B cell (primary cell): ENCODE measurements at regions not wholly inside any gene's neighbourhood (a gene's known extent, or its start where the extent isn't known, plus 50 kb on each side); places are given as distances from the start of the nearest gene placed in this dataset.

Source experiments
- ATAC-seq: fragments of 200-7000 bp; cut with Tn5 transposase; one replicate; pipeline ENCODE4 v1.10.0; 2021; ENCODE audit warnings: low read depth, mild to moderate bottlenecking, moderate number of reproducible peaks, moderate library complexity
- CTCF ChIA-PET: fragments of 350-600 bp; sonication (Branson Sonifier 250); formaldehyde crosslinking; loops from one replicate; lab custom pipeline; 2021; ENCODE audit warnings: antibody characterized with exemption, inconsistent platforms; lab: Charles Lee
- POLR2A ChIA-PET: fragments of 350-600 bp; sonication (Branson Sonifier 250); formaldehyde crosslinking; loops from one replicate; lab custom pipeline; 2021; ENCODE audit warnings: antibody characterized with exemption; lab: Charles Lee
- DNase-seq: peaks from one replicate; pipeline ENCODE4 v3.0.0; 2013
- H2AFZ ChIP-seq: 2 replicates; pipeline ENCODE4 v1.6.1; 2012; ENCODE audit warnings: mild to moderate bottlenecking, low read depth, low read length; ENCODE audit not compliant: insufficient read depth, poor library complexity, severe bottlenecking
- H3K27ac ChIP-seq, 2 donors: 1 replicate in 1 of 2; 2 replicates in 1 of 2; pipeline ENCODE4 v1.5.1; 2012 to 2013; ENCODE audit warnings: low read length in 2 of 2, mild to moderate bottlenecking in 2 of 2, moderate library complexity in 1 of 2
- H3K27me3 ChIP-seq, 4 experiments: fragments of 200-600 bp in 1 of 4; sonication (generic) in 1 of 4; replicated peaks in 1 of 4; 1 replicate in 2 of 4; 2 replicates in 2 of 4; pipeline versions ENCODE4 v1.6.1 to v1.7.0; 2013 to 2016; ENCODE audit warnings: low read length in 3 of 4, mild to moderate bottlenecking in 2 of 4, mixed read lengths in 1 of 4, moderate library complexity in 1 of 4; ENCODE audit not compliant: insufficient read depth in 4 of 4, control insufficient read depth in 3 of 4; ENCODE audit errors: control extremely low read depth in 1 of 4
- H3K36me3 ChIP-seq, 2 experiments: replicated peaks in 1 of 2; 1 replicate in 1 of 2; 2 replicates in 1 of 2; pipeline versions ENCODE4 v1.6.1 to v1.7.1; 2013; ENCODE audit warnings: low read length in 1 of 2; ENCODE audit not compliant: insufficient read depth in 2 of 2, control insufficient read depth in 1 of 2; ENCODE audit errors: control extremely low read depth in 1 of 2, extremely low read depth in 1 of 2
- H3K4me1 ChIP-seq, 2 donors: fragments of 200-600 bp in 1 of 2; sonication (generic) in 1 of 2; 1 replicate in 1 of 2; 2 replicates in 1 of 2; pipeline versions ENCODE4 v1.5.1 to v1.6.1; 2013 to 2017; ENCODE audit warnings: low read length in 2 of 2; ENCODE audit not compliant: control insufficient read depth in 2 of 2, insufficient read depth in 2 of 2
- H3K4me2 ChIP-seq: replicated peaks from 2 replicates; pipeline ENCODE3; 2012; ENCODE audit warnings: mild to moderate bottlenecking, low read depth, low read length; ENCODE audit not compliant: poor library complexity, severe bottlenecking
- H3K4me3 ChIP-seq, 5 experiments: fragments of 200-600 bp in 1 of 5; sonication (generic) in 1 of 5; 1 replicate in 3 of 5; 2 replicates in 2 of 5; pipeline versions ENCODE4 v1.5.1 to v1.7.0; 2011 to 2016; ENCODE audit warnings: low read length in 4 of 5, mild to moderate bottlenecking in 4 of 5, low read depth in 2 of 5, control low read depth in 1 of 5, moderate library complexity in 1 of 5; ENCODE audit not compliant: insufficient read depth in 1 of 5; ENCODE audit errors: control extremely low read depth in 1 of 5, extremely low read depth in 1 of 5
- H3K79me2 ChIP-seq: fragments of 200-600 bp; sonication (generic); one replicate; pipeline ENCODE4 v1.6.0; 2016; ENCODE audit warnings: low read length; ENCODE audit not compliant: control insufficient read depth, insufficient read depth
- H3K9ac ChIP-seq: fragments of 200-600 bp; sonication (generic); 2 replicates; pipeline ENCODE4 v1.6.1; 2017; ENCODE audit warnings: mild to moderate bottlenecking, low read length, moderate library complexity
- H3K9me3 ChIP-seq, 3 donors: one replicate each; pipeline versions ENCODE4 v1.6.1 to v1.7.1; 2013; ENCODE audit warnings: low read length in 2 of 3; ENCODE audit not compliant: control insufficient read depth in 2 of 3, insufficient read depth in 1 of 3; ENCODE audit errors: control extremely low read depth in 1 of 3
- H4K20me1 ChIP-seq: 2 replicates; pipeline ENCODE4 v1.6.0; 2012; ENCODE audit warnings: mild to moderate bottlenecking, low read length; ENCODE audit not compliant: insufficient read depth, control insufficient read depth, poor library complexity, severe bottlenecking
- H3K27ac Mint-ChIP-seq: one replicate; pipeline ENCODE4 v1.8.0; 2021; ENCODE audit warnings: mixed read lengths
- H3K27me3 Mint-ChIP-seq: one replicate; pipeline ENCODE4 v1.8.0; 2021; ENCODE audit warnings: mixed read lengths
- H3K4me1 Mint-ChIP-seq: one replicate; pipeline ENCODE4 v1.8.0; 2021; ENCODE audit warnings: mixed read lengths
- H3K4me3 Mint-ChIP-seq: one replicate; pipeline ENCODE4 v1.8.0; 2021; ENCODE audit warnings: mixed read lengths
- H3K9me3 Mint-ChIP-seq: one replicate; pipeline ENCODE4 v1.8.0; 2022; ENCODE audit warnings: mixed read lengths; ENCODE audit not compliant: insufficient read depth
- CTCF ChIP-seq: fragments of 200-600 bp; IDR thresholded peaks from one replicate; pipeline ENCODE4 v1.8.0; 2022; ENCODE audit warnings: antibody characterized with exemption, mild to moderate bottlenecking
- EZH2 ChIP-seq: IDR thresholded peaks from 2 replicates; pipeline ENCODE4 v1.6.1; 2012; ENCODE audit warnings: borderline replicate concordance, low read depth, mild to moderate bottlenecking, moderate library complexity, low read length; ENCODE audit not compliant: insufficient read depth, poor library complexity, severe bottlenecking
- WGBS: methylation state at CpG from one replicate; pipeline ENCODE4 v1.1.5; 2013; ENCODE audit warnings: missing lambda C conversion rate; ENCODE audit not compliant: insufficient coverage; 5-methylcytosine and 5-hydroxymethylcytosine counted together
- intact Hi-C: fragments of 100-400 bp; cut with micrococcal nuclease; formaldehyde crosslinking; loops from one replicate; pipeline ENCODE4 v1.10.0; 2022

GRCh38 chr20:53716395-53716794, 122.8 kb upstream of the ZNF217 start:
- no peaks in the 10 kb centered on the region for H3K27me3 Mint-ChIP-seq
- CTCF ChIA-PET = no interaction called here
- no peak overlapping the region for H3K9ac ChIP-seq
- ATAC-seq (no peak), DNase-seq (no peak)
- H3K9me3 Mint-ChIP-seq = no peaks in the 10 kb centered on the region
- no peaks in the 10 kb centered on the region for H3K27me3 ChIP-seq
- WGBS = 100% methylated on average over 2 of the region's 6 CpGs
- intact Hi-C loops = no loop called here
- H4K20me1 ChIP-seq = no peaks in the 10 kb centered on the region
- no peaks in the 10 kb centered on the region for H3K36me3 ChIP-seq
- H3K27ac Mint-ChIP-seq = no peak overlapping the region
- H3K4me3 ChIP-seq = no peak overlapping the region
- H3K79me2 ChIP-seq = no peaks in the 10 kb centered on the region
- peak overlapping the region; percentile 32 for H2AFZ ChIP-seq
- no peak for TF ChIP-seq EZH2
- H3K9me3 ChIP-seq = no peaks in the 10 kb centered on the region
- H3K4me2 ChIP-seq = no peak overlapping the region
- H3K4me1 ChIP-seq = peaks cover 25 to 45% of the 10 kb centered on the region in 2 donors
- no peak overlapping the region for H3K27ac ChIP-seq
- peaks cover 29% of the 10 kb centered on the region for H3K4me1 Mint-ChIP-seq
- peak overlapping the region; percentile 20 for H3K4me3 Mint-ChIP-seq
- POLR2A ChIA-PET = no interaction called here

GRCh38 chr20:53714524-53714923, 120.9 kb upstream of the ZNF217 start:
- Mint-ChIP-seq H3K27ac (no peak overlapping the region), H3K4me3 (peak overlapping the region; percentile 2), H3K27me3 (no peaks in the 10 kb centered on the region), H3K9me3 (no peaks in the 10 kb centered on the region), H3K4me1 (peaks cover 23% of the 10 kb centered on the region)
- ChIA-PET CTCF (no interaction called here), POLR2A (interaction anchor here (0.5 kb wide), 2 partner anchors 103 to 104 kb away, joined by 4 read pairs; no protein-coding TSS in a partner anchor)
- Histone ChIP-seq H3K36me3 (no peaks in the 10 kb centered on the region), H3K27ac (no peak overlapping the region), H3K4me3 (no peak overlapping the region), H3K9me3 (no peaks in the 10 kb centered on the region), H3K4me2 (no peak overlapping the region), H3K27me3 (no peaks in the 10 kb centered on the region), H3K4me1 (peaks cover 17 to 42% of the 10 kb centered on the region in 2 donors), H2AFZ (no peak overlapping the region), H3K9ac (no peak overlapping the region), H4K20me1 (no peaks in the 10 kb centered on the region), H3K79me2 (no peaks in the 10 kb centered on the region)
- 98% methylated on average over 4 of the region's 4 CpGs for WGBS
- TF ChIP-seq CTCF (no peak), EZH2 (no peak)
- intact Hi-C loops = no loop called here
- ATAC-seq (no peak), DNase-seq (no peak)
